DND-41 (cell line): ENCODE measurements at regions not wholly inside any gene's neighbourhood (a gene's known extent, or its start where the extent isn't known, plus 50 kb on each side); places are given as distances from the start of the nearest gene placed in this dataset.

Experiments used
- ATAC-seq: fragments of 200-7000 bp; cut with Tn5 transposase; 3 replicates; pipeline ENCODE4 v1.9.1; 2021; ENCODE audit warnings: low read depth; ENCODE audit not compliant: insufficient read depth
- DNase-seq: peaks from one replicate; pipeline ENCODE4 v3.0.0-alpha.2; 2020
- H2AFZ ChIP-seq: 2 replicates; pipeline ENCODE4 v1.6.0; 2012; ENCODE audit warnings: low read depth, low read length
- H3K27ac ChIP-seq: 2 replicates; pipeline ENCODE4 v1.5.1; 2012; ENCODE audit warnings: low read length, inconsistent platforms
- H3K27me3 ChIP-seq: fragments of 200-600 bp; sonication (generic); 2 replicates; pipeline ENCODE4 v1.6.0; 2012; ENCODE audit warnings: low read length, mild to moderate bottlenecking, inconsistent platforms; ENCODE audit not compliant: insufficient read depth, poor library complexity
- H3K36me3 ChIP-seq: 2 replicates; pipeline ENCODE4 v1.5.1; 2012; ENCODE audit warnings: low read length, inconsistent platforms; ENCODE audit not compliant: insufficient read depth
- H3K4me1 ChIP-seq: 2 replicates; pipeline ENCODE4 v1.5.1; 2012; ENCODE audit warnings: mild to moderate bottlenecking, low read length; ENCODE audit not compliant: insufficient read depth
- H3K4me2 ChIP-seq: 2 replicates; pipeline ENCODE4 v1.6.0; 2012; ENCODE audit warnings: mild to moderate bottlenecking, moderate library complexity, low read length, inconsistent platforms; ENCODE audit not compliant: insufficient read depth
- H3K4me3 ChIP-seq, 2 experiments: fragments of 200-600 bp in 1 of 2; shearing (Covaris generic) in 1 of 2; 2 replicates each; pipeline ENCODE4 v1.5.1; 2012 to 2016; ENCODE audit warnings: inconsistent platforms in 2 of 2, low read length in 2 of 2, mild to moderate bottlenecking in 2 of 2, low read depth in 1 of 2, moderate library complexity in 1 of 2
- H3K79me2 ChIP-seq: 2 replicates; pipeline ENCODE4 v1.6.0; 2012; ENCODE audit warnings: low read length, inconsistent platforms; ENCODE audit not compliant: insufficient read depth
- H3K9ac ChIP-seq: 2 replicates; pipeline ENCODE4 v1.6.0; 2012; ENCODE audit warnings: low read depth, mild to moderate bottlenecking, inconsistent platforms, low read length, moderate library complexity
- H3K9me3 ChIP-seq: 2 replicates; pipeline ENCODE4 v1.5.1; 2012; ENCODE audit warnings: low read length, moderate library complexity, mild to moderate bottlenecking, inconsistent platforms; ENCODE audit not compliant: insufficient read depth, severe bottlenecking
- H4K20me1 ChIP-seq: 2 replicates; pipeline ENCODE4 v1.6.0; 2012; ENCODE audit warnings: low read length; ENCODE audit not compliant: insufficient read depth
- CTCF ChIP-seq: IDR thresholded peaks from 2 replicates; pipeline ENCODE4 v1.5.1; 2012; ENCODE audit warnings: borderline replicate concordance, low read length, moderate library complexity, mild to moderate bottlenecking; ENCODE audit not compliant: poor library complexity, severe bottlenecking; ENCODE audit errors: extremely low read depth
- EZH2 ChIP-seq: IDR thresholded peaks from 3 replicates; pipeline ENCODE4 v1.6.1; 2012; ENCODE audit warnings: borderline replicate concordance, low read depth, mild to moderate bottlenecking, moderate library complexity, low read length, inconsistent platforms; ENCODE audit not compliant: severe bottlenecking

DNA sequence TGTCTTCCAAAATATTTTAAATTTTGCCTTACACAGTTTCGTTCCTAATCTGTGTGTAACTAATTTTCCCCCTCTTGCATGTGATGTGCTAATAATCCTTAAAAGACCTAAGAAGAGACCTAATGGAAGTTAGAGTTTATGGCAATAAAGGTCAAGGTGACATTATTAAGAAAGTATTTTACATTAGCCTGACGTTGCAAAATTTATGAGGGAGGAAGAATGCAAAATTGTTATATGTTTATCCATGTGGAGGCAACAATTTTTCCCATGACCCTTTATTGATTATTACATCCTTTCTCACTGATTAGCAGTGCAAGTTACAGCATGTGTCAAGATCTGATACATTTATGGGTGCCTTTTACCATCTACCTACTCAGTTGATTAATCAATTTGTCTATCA, 373.8 kb upstream of the ROBO1 start:
- H3K27ac ChIP-seq, result no peak overlapping the region
- H3K9ac ChIP-seq, result no peak overlapping the region
- no peaks in the 10 kb centered on the region for H3K27me3 ChIP-seq
- no peak overlapping the region for H3K4me2 ChIP-seq
- no peak overlapping the region for H2AFZ ChIP-seq
- H3K4me3 ChIP-seq, result no peak overlapping the region
- H3K36me3 ChIP-seq, result no peaks in the 10 kb centered on the region
- no peak for TF ChIP-seq CTCF
- H3K9me3 ChIP-seq, result no peaks in the 10 kb centered on the region
- ATAC-seq (no peak), DNase-seq (no peak)
- H3K79me2 ChIP-seq, result no peaks in the 10 kb centered on the region
- H4K20me1 ChIP-seq, result no peaks in the 10 kb centered on the region
- H3K4me1 ChIP-seq, result no peaks in the 10 kb centered on the region

DNA sequence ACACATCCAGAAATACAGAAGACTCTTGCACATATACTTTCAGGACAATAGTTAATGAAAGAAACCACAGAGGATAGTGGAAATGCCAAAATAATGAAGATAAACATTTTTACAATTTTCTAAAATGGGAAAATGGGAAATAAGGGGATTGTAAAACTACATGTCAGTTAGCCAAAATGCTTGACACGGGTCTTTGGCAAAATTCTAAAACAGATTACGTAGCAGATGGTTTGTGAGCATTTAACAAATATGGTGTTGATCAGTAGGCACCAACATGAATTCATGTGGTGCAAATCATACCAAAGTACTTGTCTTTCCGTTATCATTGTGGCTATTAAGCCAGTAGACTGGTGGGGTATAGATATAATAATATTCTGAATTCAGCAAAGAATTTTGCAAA, 348.5 kb upstream of the ROBO1 start:
- H4K20me1 ChIP-seq, result no peaks in the 10 kb centered on the region
- no peak for TF ChIP-seq CTCF
- no peak for TF ChIP-seq EZH2
- no peak for ATAC-seq

DNA sequence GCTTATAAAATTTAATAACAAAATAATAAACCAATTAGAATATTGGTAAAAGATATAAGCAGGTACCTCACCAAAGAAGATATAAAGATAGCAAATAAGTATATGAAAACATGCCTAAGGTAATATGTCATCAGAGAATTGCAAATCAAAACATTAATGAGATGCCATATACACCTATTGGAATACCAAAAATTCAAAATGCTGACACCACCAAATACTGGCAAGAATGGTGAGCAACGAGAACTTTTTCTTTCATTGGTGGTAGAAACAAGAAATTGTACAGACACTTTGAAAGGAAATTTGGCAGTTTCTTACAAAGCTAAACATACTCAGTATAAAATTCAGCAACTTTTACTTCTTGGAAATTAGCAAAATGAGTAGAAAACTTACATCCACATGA, 346.9 kb upstream of the ROBO1 start:
- no peak overlapping the region for H3K27ac ChIP-seq
- no peak for TF ChIP-seq CTCF
- TF ChIP-seq EZH2, result no peak
- ATAC-seq, result no peak
- no peaks in the 10 kb centered on the region for H3K27me3 ChIP-seq
- no peaks in the 10 kb centered on the region for H3K79me2 ChIP-seq
- H2AFZ ChIP-seq, result no peak overlapping the region
- no peak overlapping the region for H3K4me3 ChIP-seq
- H3K36me3 ChIP-seq, result no peaks in the 10 kb centered on the region
- H3K9ac ChIP-seq, result no peak overlapping the region
- no peaks in the 10 kb centered on the region for H3K9me3 ChIP-seq
- no peaks in the 10 kb centered on the region for H4K20me1 ChIP-seq
- DNase-seq, result no peak
- no peaks in the 10 kb centered on the region for H3K4me1 ChIP-seq
- H3K4me2 ChIP-seq, result no peak overlapping the region

More for the DNA sequence above, 348.5 kb upstream of the ROBO1 start:
- no peaks in the 10 kb centered on the region for H3K79me2 ChIP-seq
- H3K9me3 ChIP-seq, result no peaks in the 10 kb centered on the region
- no peak overlapping the region for H3K27ac ChIP-seq
- H3K4me2 ChIP-seq, result no peak overlapping the region
- H3K4me1 ChIP-seq, result no peaks in the 10 kb centered on the region
- H2AFZ ChIP-seq, result no peak overlapping the region
- H3K27me3 ChIP-seq, result no peaks in the 10 kb centered on the region
- H3K4me3 ChIP-seq, result no peak overlapping the region
- H3K9ac ChIP-seq, result no peak overlapping the region
- no peaks in the 10 kb centered on the region for H3K36me3 ChIP-seq
- DNase-seq, result no peak

DNA sequence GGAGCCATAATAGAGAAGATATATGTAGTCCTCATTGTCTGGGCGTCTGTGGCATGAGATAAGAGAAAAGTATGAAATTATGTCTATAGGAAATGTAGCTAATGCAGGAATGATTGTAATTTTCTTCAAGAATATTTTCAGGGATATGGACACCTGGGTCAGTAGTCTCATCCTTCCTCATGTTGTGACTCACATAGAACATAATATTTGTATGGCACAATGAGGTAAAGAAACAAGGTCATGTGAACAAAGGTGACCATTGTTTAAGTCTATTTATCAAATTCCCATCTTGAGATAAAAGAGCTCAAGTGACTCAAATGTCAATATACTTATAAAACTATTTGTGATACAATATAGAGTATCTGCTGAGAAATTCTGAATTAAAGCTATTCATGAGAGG, 345.5 kb upstream of the ROBO1 start:
- Histone ChIP-seq H2AFZ (no peak overlapping the region), H3K4me2 (no peak overlapping the region), H3K36me3 (no peaks in the 10 kb centered on the region), H4K20me1 (no peaks in the 10 kb centered on the region), H3K79me2 (no peaks in the 10 kb centered on the region), H3K4me1 (no peaks in the 10 kb centered on the region), H3K9me3 (no peaks in the 10 kb centered on the region), H3K27me3 (no peaks in the 10 kb centered on the region), H3K9ac (no peak overlapping the region), H3K27ac (no peak overlapping the region), H3K4me3 (no peak overlapping the region)
- DNase-seq, result no peak
- TF ChIP-seq EZH2 (no peak), CTCF (no peak)
- ATAC-seq, result no peak
